H1 (cell line): ENCODE measurements at regions not wholly inside any gene's neighbourhood (a gene's known extent, or its start where the extent isn't known, plus 50 kb on each side); places are given as distances from the start of the nearest gene placed in this dataset.

Experiments used
- CTCF ChIA-PET: fragments of 300-600 bp; sonication (Branson Sonifier 250); formaldehyde crosslinking; loops from one replicate; lab custom pipeline; 2021; ENCODE audit not compliant: partially characterized antibody; lab: Charles Lee
- POLR2A ChIA-PET: fragments of 300-600 bp; sonication (Branson Sonifier 250); formaldehyde crosslinking; loops from one replicate; lab custom pipeline; 2021; ENCODE audit warnings: inconsistent platforms; ENCODE audit not compliant: partially characterized antibody; lab: Charles Lee
- DNase-seq, 2 experiments: peaks; one replicate each; pipeline versions ENCODE4 v3.0.0 to v3.0.0-alpha.2; 2010 to 2022; ENCODE audit warnings: low spot score in 2 of 2, low read depth in 1 of 2, mixed read lengths in 1 of 2
- FAIRE-seq: peaks from 2 replicates; lab custom pipeline; 2011; peaks lifted over from hg19 to GRCh38; lab: Jason Lieb, UNC
- H2AFZ ChIP-seq: 2 replicates; pipeline ENCODE4 v1.8.1; 2012; ENCODE audit warnings: low read length, inconsistent platforms
- H2AK5ac ChIP-seq: 2 replicates; pipeline ENCODE4 v1.6.1; 2013; ENCODE audit warnings: low read depth, low read length
- H2BK120ac ChIP-seq: replicated peaks from 2 replicates; pipeline ENCODE3; 2013; ENCODE audit warnings: low read depth, low read length, inconsistent platforms
- H2BK12ac ChIP-seq: 2 replicates; pipeline ENCODE4 v1.6.1; 2013; ENCODE audit warnings: low read depth, low read length
- H2BK15ac ChIP-seq: 2 replicates; pipeline ENCODE4 v1.6.1; 2013; ENCODE audit warnings: low read length
- H2BK20ac ChIP-seq: 2 replicates; pipeline ENCODE4 v1.6.1; 2013; ENCODE audit warnings: low read length
- H2BK5ac ChIP-seq: 2 replicates; pipeline ENCODE4 v1.6.1; 2013; ENCODE audit warnings: low read depth, low read length
- H3K14ac ChIP-seq: 2 replicates; pipeline ENCODE4 v1.6.1; 2013; ENCODE audit warnings: inconsistent platforms; ENCODE audit not compliant: insufficient read length
- H3K18ac ChIP-seq: 2 replicates; pipeline ENCODE4 v1.6.1; 2013; ENCODE audit warnings: low read length; ENCODE audit errors: extremely low read depth
- H3K23ac ChIP-seq: 2 replicates; pipeline ENCODE4 v1.6.1; 2013; ENCODE audit warnings: inconsistent platforms; ENCODE audit not compliant: insufficient read length
- H3K23me2 ChIP-seq: 2 replicates; pipeline ENCODE4 v1.6.1; 2013; ENCODE audit warnings: low read depth, low read length
- H3K27ac ChIP-seq: 2 replicates; pipeline ENCODE4 v1.6.1; 2011; ENCODE audit warnings: low read depth, low read length, inconsistent platforms
- H3K27me3 ChIP-seq, 4 experiments: replicated peaks in 1 of 4; 1 replicate in 1 of 4; 2 replicates in 3 of 4; pipeline versions ENCODE4 v1.6.1 to v1.8.1; 2011 to 2013; ENCODE audit warnings: low read length in 3 of 4, mild to moderate bottlenecking in 3 of 4, inconsistent platforms in 2 of 4, mixed read lengths in 2 of 4, moderate library complexity in 1 of 4; ENCODE audit not compliant: control insufficient read depth in 3 of 4, insufficient read depth in 3 of 4; ENCODE audit errors: extremely low read depth in 1 of 4
- H3K36me3 ChIP-seq, 4 experiments: 2 replicates each; pipeline versions ENCODE4 v1.6.1 to v1.8.1; 2011 to 2013; ENCODE audit warnings: mild to moderate bottlenecking in 4 of 4, low read length in 3 of 4, moderate library complexity in 2 of 4, control low read depth in 1 of 4, inconsistent platforms in 1 of 4; ENCODE audit not compliant: insufficient read depth in 4 of 4, control insufficient read depth in 2 of 4
- H3K4ac ChIP-seq: replicated peaks from 2 replicates; pipeline ENCODE3; 2013; ENCODE audit warnings: low read length, low read depth, mixed read lengths, inconsistent platforms; ENCODE audit not compliant: insufficient read length
- H3K4me1 ChIP-seq, 4 experiments: replicated peaks in 1 of 4; 1 replicate in 1 of 4; 2 replicates in 3 of 4; pipeline versions ENCODE4 v1.6.1 to v1.8.1; 2011 to 2013; ENCODE audit warnings: low read length in 3 of 4, inconsistent platforms in 2 of 4, mixed read lengths in 1 of 4; ENCODE audit not compliant: insufficient read depth in 4 of 4, control insufficient read depth in 3 of 4
- H3K4me2 ChIP-seq, 2 experiments: 2 replicates each; pipeline versions ENCODE4 v1.6.1 to v1.8.1; 2011 to 2013; ENCODE audit warnings: low read depth in 2 of 2, low read length in 2 of 2, control low read depth in 1 of 2, inconsistent platforms in 1 of 2, mild to moderate bottlenecking in 1 of 2; ENCODE audit not compliant: insufficient read depth in 1 of 2
- H3K4me3 ChIP-seq, 4 experiments: fragments of 200-600, 300-600 bp in 1 of 4; sonication (generic), shearing (Covaris generic), sonication (Bioruptor Twin) in 1 of 4; 2 replicates each; pipeline versions ENCODE4 v1.5.1 to v1.8.1; 2011 to 2016; ENCODE audit warnings: low read length in 4 of 4, low read depth in 3 of 4, control low read depth in 2 of 4, inconsistent platforms in 2 of 4, mild to moderate bottlenecking in 2 of 4, mixed read lengths in 1 of 4, moderate library complexity in 1 of 4; ENCODE audit not compliant: insufficient read depth in 2 of 4; ENCODE audit errors: extremely low read depth in 1 of 4
- H3K56ac ChIP-seq: replicated peaks from 2 replicates; pipeline ENCODE3; 2013; ENCODE audit warnings: low read depth, mild to moderate bottlenecking, mixed read lengths, low read length, inconsistent platforms; ENCODE audit not compliant: insufficient read length
- H3K79me1 ChIP-seq: 2 replicates; pipeline ENCODE4 v1.6.1; 2013; ENCODE audit warnings: low read depth, low read length, control low read depth
- H3K79me2 ChIP-seq, 2 experiments: 2 replicates each; pipeline versions ENCODE4 v1.6.1 to v1.8.1; 2012 to 2013; ENCODE audit warnings: low read length in 2 of 2, mild to moderate bottlenecking in 2 of 2, inconsistent platforms in 1 of 2; ENCODE audit not compliant: insufficient read depth in 2 of 2, control insufficient read depth in 1 of 2
- H3K9ac ChIP-seq, 4 experiments: replicated peaks in 1 of 4; 1 replicate in 1 of 4; 2 replicates in 3 of 4; pipeline versions ENCODE4 v1.6.1 to v1.8.1; 2011 to 2013; ENCODE audit warnings: low read depth in 3 of 4, low read length in 3 of 4, control low read depth in 2 of 4, mild to moderate bottlenecking in 2 of 4, moderate library complexity in 2 of 4, inconsistent platforms in 1 of 4; ENCODE audit errors: extremely low read depth in 1 of 4
- H3K9me3 ChIP-seq, 2 experiments: 2 replicates each; pipeline versions ENCODE4 v1.6.1 to v1.8.1; 2012 to 2013; ENCODE audit warnings: mild to moderate bottlenecking in 2 of 2, moderate library complexity in 2 of 2, control low read depth in 1 of 2, inconsistent platforms in 1 of 2, low read depth in 1 of 2, low read length in 1 of 2, mixed read lengths in 1 of 2; ENCODE audit not compliant: insufficient read depth in 2 of 2
- H4K20me1 ChIP-seq, 2 experiments: replicated peaks in 1 of 2; 2 replicates each; pipeline versions ENCODE3 to v1.8.1; 2011 to 2013; ENCODE audit warnings: inconsistent platforms in 2 of 2, low read length in 2 of 2, mild to moderate bottlenecking in 1 of 2; ENCODE audit not compliant: insufficient read depth in 2 of 2, control insufficient read depth in 1 of 2
- H4K5ac ChIP-seq: 2 replicates; pipeline ENCODE4 v1.6.1; 2013; ENCODE audit warnings: low read length, low read depth, mixed read lengths, inconsistent platforms; ENCODE audit not compliant: insufficient read length
- H4K8ac ChIP-seq: 2 replicates; pipeline ENCODE4 v1.8.0; 2013; ENCODE audit warnings: mild to moderate bottlenecking, moderate library complexity, low read length, inconsistent platforms; ENCODE audit not compliant: insufficient read depth; ENCODE audit errors: extremely low read depth
- H4K91ac ChIP-seq: replicated peaks from 2 replicates; pipeline ENCODE3; 2013; ENCODE audit warnings: low read length, mixed read lengths, inconsistent platforms; ENCODE audit not compliant: insufficient read length
- KDM5A ChIP-seq: fragments of 200-600 bp; IDR thresholded peaks from 2 replicates; pipeline ENCODE4 v1.7.1; 2012; ENCODE audit warnings: mild to moderate bottlenecking, low read length, inconsistent platforms, mixed read lengths
- MAX ChIP-seq: IDR thresholded peaks from 2 replicates; pipeline ENCODE4 v1.6.1; 2012; ENCODE audit warnings: inconsistent platforms
- POU5F1 ChIP-seq: IDR thresholded peaks from 2 replicates; pipeline ENCODE4 v1.6.1; 2011; ENCODE audit warnings: low read depth, mild to moderate bottlenecking, low read length, moderate library complexity
- USF2 ChIP-seq: IDR thresholded peaks from 2 replicates; pipeline ENCODE4 v1.6.1; 2011; ENCODE audit warnings: low read length, improper control_type of control experiment

- Histone ChIP-seq H2BK15ac (no peak overlapping the region), H3K9me3 (no peaks in the 10 kb centered on the region), H4K8ac (no peak overlapping the region), H3K36me3 (no peaks in the 10 kb centered on the region), H3K23ac (no peak overlapping the region), H2BK20ac (no peak overlapping the region), H3K79me2 (no peaks in the 10 kb centered on the region), H3K4me1 (no peaks in the 10 kb centered on the region), H4K91ac (no peak overlapping the region), H3K27me3 (no peaks in the 10 kb centered on the region), H3K79me1 (no peaks in the 10 kb centered on the region), H3K56ac (no peak overlapping the region), H3K23me2 (no peaks in the 10 kb centered on the region; the same call in 1 of the 2 replicates), H4K20me1 (no peaks in the 10 kb centered on the region), H2BK12ac (no peak overlapping the region), H2AFZ (no peak overlapping the region), H2AK5ac (no peak overlapping the region), H3K4me3 (no peak overlapping the region), H2BK5ac (no peak overlapping the region), H3K4me2 (no peak overlapping the region), H2BK120ac (no peak overlapping the region), H3K9ac (no peak overlapping the region), H3K27ac (no peak overlapping the region), H3K14ac (no peak overlapping the region), H3K4ac (no peak overlapping the region), H4K5ac (no peak overlapping the region), H3K18ac (no peak overlapping the region)
- ChIA-PET CTCF (no interaction called here), POLR2A (no interaction called here)
- no peak for TF ChIP-seq KDM5A
- no peak for TF ChIP-seq POU5F1
- TF ChIP-seq MAX, result no peak
- TF ChIP-seq USF2, result no peak
- FAIRE-seq (no peak), DNase-seq (peak in 1 of 2 experiments; percentile 13)
Measured at GRCh38 chr3:187822402-187822801, 77.1 kb upstream of the BCL6 start.
